Mammary epithelial cell (primary cell): ENCODE measurements at regions not wholly inside any gene's neighbourhood (a gene's known extent, or its start where the extent isn't known, plus 50 kb on each side); places are given as distances from the start of the nearest gene placed in this dataset.

Experiments
- CTCF ChIP-seq, 2 donors: IDR thresholded peaks in 1 of 2; conservative IDR thresholded peaks in 1 of 2; 2 replicates each; pipeline ENCODE4 v1.5.1; 2011 to 2012; ENCODE audit warnings: inconsistent platforms in 2 of 2, low read length in 2 of 2, mild to moderate bottlenecking in 2 of 2, control low read depth in 1 of 2, low read depth in 1 of 2; ENCODE audit not compliant: insufficient read depth in 1 of 2; ENCODE audit errors: extremely low read depth in 1 of 2
- EZH2 ChIP-seq: IDR thresholded peaks from 2 replicates; pipeline ENCODE4 v1.6.1; 2012; ENCODE audit warnings: low read length, inconsistent platforms, borderline replicate concordance

DNA sequence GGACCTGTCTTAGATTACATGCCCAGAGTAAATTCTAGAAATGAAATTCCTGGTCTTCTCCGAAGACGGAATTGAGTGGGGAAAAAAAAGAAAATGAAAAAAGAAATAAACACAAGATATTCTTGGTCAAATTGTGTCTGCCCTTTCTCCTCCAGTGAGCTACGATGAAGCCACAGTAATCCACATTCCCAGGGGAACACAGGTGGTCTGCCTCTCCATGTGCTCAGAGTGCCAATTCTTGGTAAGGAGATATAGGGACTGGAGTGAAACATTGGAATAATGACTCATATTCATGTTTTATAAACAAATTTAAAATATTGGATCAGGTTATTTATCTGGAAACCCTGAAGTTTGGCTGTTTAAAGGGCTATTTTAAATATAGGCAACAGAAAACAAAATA, 54.2 kb upstream of the MGST2 start:
- TF ChIP-seq CTCF (conservative IDR thresholded peaks at IDR 0.05 in 1 of 2, IDR thresholded peaks at IDR 0.05 in 1 of 2; ENCODE audit: extremely low read depth in 1 of 2, insufficient read depth in 1 of 2, low read depth in 1 of 2, low read length in 2 of 2) (no peak), EZH2 (no peak)
